PFSK-1 (cell line): ENCODE measurements at regions not wholly inside any gene's neighbourhood (a gene's known extent, or its start where the extent isn't known, plus 50 kb on each side); places are given as distances from the start of the nearest gene placed in this dataset.

Experiments
- FOXP2 ChIP-seq: optimal IDR thresholded peaks from 2 replicates; pipeline ENCODE3; 2011; ENCODE audit warnings: borderline replicate concordance, control low read depth, inconsistent platforms; ENCODE audit not compliant: insufficient read depth; ENCODE audit errors: extremely low read length, extremely low read depth
- POLR2AphosphoS5 ChIP-seq: IDR thresholded peaks from 2 replicates; pipeline ENCODE4 v1.6.1; 2012; ENCODE audit warnings: low read depth, mild to moderate bottlenecking, control low read depth, low read length, moderate library complexity
- SIN3A ChIP-seq: IDR thresholded peaks from 2 replicates; pipeline ENCODE4 v1.6.1; 2012; ENCODE audit warnings: mild to moderate bottlenecking, low read length, moderate library complexity, borderline replicate concordance; ENCODE audit not compliant: insufficient read depth
- TAF1 ChIP-seq: IDR thresholded peaks from 2 replicates; pipeline ENCODE4 v1.6.1; 2012; ENCODE audit warnings: low read length, control low read depth, borderline replicate concordance; ENCODE audit not compliant: insufficient read depth
- TF ChIP-seq, protein P1 (sequence below), 2 experiments: IDR thresholded peaks; 2 replicates each; pipeline versions ENCODE4 v1.6.1 to v1.8.0; 2011 to 2012; ENCODE audit warnings: low read depth in 2 of 2, low read length in 2 of 2, control low read depth in 1 of 2, inconsistent platforms in 1 of 2, mild to moderate bottlenecking in 1 of 2, moderate library complexity in 1 of 2; ENCODE audit not compliant: insufficient read depth in 1 of 2

DNA sequence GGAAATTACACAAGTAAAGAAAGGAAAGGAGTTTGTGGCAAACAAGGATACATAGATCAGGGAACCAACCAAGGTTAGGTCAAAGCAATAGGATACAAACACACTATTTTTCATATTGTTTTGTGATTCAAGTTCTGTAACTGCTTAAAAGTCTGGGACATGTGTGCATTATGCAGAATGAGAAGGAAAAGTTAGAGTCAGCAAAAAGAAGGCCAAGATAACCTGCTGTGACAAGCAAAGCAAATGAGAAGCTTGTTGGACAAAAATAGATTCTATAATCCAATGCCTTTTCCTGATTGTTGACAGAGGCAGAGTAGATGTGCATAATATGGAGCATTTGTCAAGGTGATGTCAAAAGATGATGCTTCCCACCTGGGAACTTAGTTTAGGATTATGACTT is 556.0 kb upstream of the CXADR start:
- TF ChIP-seq, protein P1, sequence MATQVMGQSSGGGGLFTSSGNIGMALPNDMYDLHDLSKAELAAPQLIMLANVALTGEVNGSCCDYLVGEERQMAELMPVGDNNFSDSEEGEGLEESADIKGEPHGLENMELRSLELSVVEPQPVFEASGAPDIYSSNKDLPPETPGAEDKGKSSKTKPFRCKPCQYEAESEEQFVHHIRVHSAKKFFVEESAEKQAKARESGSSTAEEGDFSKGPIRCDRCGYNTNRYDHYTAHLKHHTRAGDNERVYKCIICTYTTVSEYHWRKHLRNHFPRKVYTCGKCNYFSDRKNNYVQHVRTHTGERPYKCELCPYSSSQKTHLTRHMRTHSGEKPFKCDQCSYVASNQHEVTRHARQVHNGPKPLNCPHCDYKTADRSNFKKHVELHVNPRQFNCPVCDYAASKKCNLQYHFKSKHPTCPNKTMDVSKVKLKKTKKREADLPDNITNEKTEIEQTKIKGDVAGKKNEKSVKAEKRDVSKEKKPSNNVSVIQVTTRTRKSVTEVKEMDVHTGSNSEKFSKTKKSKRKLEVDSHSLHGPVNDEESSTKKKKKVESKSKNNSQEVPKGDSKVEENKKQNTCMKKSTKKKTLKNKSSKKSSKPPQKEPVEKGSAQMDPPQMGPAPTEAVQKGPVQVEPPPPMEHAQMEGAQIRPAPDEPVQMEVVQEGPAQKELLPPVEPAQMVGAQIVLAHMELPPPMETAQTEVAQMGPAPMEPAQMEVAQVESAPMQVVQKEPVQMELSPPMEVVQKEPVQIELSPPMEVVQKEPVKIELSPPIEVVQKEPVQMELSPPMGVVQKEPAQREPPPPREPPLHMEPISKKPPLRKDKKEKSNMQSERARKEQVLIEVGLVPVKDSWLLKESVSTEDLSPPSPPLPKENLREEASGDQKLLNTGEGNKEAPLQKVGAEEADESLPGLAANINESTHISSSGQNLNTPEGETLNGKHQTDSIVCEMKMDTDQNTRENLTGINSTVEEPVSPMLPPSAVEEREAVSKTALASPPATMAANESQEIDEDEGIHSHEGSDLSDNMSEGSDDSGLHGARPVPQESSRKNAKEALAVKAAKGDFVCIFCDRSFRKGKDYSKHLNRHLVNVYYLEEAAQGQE (IDR thresholded peaks at IDR 0.05; ENCODE audit: insufficient read depth in 1 of 2, low read depth in 2 of 2, low read length in 2 of 2): no peak
- no peak for TF ChIP-seq SIN3A
- TF ChIP-seq POLR2AphosphoS5: no peak
- TF ChIP-seq FOXP2: no peak
- no peak for TF ChIP-seq TAF1

DNA sequence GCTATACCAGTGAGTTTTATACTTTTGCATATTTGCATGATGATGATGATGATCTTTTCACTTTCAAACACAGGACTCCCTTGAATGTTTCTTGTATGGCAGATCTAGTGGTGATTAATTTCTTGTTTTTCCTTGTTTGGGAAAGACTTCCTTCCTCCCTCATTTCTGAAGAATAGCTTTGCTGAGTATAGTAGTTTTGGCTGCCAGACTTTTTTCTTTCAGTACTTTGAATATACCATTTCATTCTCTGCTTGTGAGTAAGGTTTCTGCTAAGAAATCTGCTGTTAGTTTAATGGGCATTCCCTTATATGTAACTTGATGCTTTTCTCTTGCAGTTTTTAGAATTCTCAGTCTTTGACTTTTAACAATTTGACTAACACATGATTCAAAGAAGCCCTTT is 547.4 kb upstream of the CXADR start:
- TF ChIP-seq TAF1 (no peak), FOXP2 (no peak), SIN3A (no peak), POLR2AphosphoS5 (no peak)
- TF ChIP-seq, protein P1 (IDR thresholded peaks at IDR 0.05; ENCODE audit: insufficient read depth in 1 of 2, low read depth in 2 of 2, low read length in 2 of 2): no peak

DNA sequence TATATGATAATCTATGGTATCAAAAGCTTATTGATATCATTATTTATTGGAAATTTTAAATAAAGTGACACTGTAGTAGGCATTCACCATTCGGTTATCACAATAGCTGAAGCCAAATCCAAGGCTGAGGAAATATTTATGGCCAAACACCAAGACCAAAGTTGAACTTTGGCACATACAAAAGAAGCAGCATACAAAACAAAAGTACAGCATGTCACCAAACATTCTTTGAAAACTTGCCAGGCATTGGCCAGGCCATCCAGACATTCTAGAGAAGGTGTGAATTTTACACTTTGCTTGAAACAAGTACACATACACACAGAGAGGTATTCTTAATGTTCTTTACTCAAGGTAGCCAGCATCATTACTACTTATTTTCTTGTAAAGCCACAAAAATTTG is 544.4 kb upstream of the CXADR start:
- TF ChIP-seq, protein P1 (IDR thresholded peaks at IDR 0.05; ENCODE audit: insufficient read depth in 1 of 2, low read depth in 2 of 2, low read length in 2 of 2): no peak
- TF ChIP-seq TAF1: no peak
- TF ChIP-seq FOXP2: no peak
- TF ChIP-seq POLR2AphosphoS5: no peak

DNA sequence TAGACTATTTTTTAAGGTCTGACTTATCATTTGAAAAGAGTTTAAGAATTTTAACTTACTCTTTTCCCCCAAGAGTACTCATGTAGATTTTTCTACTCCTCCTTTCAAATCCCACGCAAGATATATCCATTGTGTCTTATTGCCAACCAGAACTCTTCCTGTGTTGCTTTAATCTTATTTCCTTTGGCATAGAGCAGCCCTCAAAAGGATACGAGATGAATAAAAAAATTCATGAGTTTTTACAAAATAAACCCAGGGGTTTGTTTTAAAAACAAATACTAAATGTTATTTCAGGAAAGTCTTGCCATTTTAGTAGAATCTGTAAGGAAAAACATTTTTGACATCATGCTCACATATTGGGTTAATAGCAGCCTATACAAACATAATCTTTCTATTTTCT is 543.2 kb upstream of the CXADR start:
- TF ChIP-seq TAF1: no peak

DNA sequence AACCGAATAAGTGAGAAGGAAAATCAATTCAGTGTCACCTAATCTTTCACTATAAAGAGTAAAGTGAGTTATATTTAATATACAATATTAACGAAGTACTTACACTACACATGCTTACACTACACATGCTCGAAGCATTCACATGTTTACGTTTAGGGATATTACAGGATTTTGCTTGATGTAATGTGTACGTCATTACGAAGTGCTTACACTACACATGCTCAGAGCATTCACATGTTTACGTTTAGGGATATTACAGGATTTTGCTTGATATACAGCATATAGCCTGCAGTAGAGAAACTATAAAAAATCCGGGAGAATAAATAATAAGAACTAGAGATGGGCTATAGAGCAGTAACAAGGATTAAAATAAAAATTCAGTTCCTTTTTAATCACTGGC is 538.8 kb upstream of the CXADR start:
- no peak for TF ChIP-seq SIN3A

DNA sequence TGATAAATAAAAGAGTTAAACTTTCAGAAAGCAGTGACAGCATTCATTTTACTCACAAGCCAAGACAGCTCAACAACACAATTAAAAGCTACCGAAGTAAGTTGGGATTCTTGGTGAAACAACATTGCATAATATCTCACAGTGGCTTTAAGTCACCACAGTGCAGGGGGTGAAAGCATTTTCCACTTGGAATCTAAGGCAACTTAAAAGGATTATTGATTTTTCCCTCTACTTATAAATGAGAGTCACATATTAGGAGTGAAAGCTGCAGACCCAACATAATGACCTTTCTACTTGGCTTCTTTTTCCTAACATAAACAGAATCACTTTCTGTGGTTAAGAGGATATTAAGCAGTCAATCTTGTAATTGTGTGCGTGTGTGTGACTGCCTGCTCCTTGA is 536.6 kb upstream of the CXADR start:
- TF ChIP-seq TAF1 (no peak), SIN3A (no peak), FOXP2 (no peak), POLR2AphosphoS5 (no peak)
- TF ChIP-seq, protein P1 (IDR thresholded peaks at IDR 0.05; ENCODE audit: insufficient read depth in 1 of 2, low read depth in 2 of 2, low read length in 2 of 2): no peak
